ENCODE measurements at regions not wholly inside any gene's neighbourhood (a gene's known extent, or its start where the extent isn't known, plus 50 kb on each side); places are given as distances from the start of the nearest gene placed in this dataset.

DNA sequence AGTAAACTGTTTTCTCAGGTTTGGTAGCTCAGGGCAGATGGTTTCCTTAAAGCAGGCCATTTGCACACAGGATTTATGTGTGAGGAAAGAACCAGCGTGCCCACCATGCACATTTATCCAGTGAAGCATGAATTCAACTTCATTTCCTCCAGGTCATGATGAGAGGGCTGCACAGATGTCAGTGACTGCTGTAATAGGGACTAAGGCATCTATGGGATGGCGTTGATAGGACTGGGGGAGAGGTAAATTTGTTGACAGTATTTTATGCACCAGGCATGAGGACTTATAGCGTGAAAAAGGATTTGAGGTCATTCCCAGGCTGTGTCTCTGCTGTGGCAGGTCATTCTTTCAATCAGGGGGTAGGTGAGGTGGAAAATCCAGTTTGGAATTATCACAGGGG lies 302.9 kb downstream of the XPNPEP1 start:
- TF ChIP-seq POLR2A (IDR thresholded peaks at IDR 0.05): no peak
- TF ChIP-seq, protein P1, sequence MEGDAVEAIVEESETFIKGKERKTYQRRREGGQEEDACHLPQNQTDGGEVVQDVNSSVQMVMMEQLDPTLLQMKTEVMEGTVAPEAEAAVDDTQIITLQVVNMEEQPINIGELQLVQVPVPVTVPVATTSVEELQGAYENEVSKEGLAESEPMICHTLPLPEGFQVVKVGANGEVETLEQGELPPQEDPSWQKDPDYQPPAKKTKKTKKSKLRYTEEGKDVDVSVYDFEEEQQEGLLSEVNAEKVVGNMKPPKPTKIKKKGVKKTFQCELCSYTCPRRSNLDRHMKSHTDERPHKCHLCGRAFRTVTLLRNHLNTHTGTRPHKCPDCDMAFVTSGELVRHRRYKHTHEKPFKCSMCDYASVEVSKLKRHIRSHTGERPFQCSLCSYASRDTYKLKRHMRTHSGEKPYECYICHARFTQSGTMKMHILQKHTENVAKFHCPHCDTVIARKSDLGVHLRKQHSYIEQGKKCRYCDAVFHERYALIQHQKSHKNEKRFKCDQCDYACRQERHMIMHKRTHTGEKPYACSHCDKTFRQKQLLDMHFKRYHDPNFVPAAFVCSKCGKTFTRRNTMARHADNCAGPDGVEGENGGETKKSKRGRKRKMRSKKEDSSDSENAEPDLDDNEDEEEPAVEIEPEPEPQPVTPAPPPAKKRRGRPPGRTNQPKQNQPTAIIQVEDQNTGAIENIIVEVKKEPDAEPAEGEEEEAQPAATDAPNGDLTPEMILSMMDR (IDR thresholded peaks at IDR 0.05): no peak

All from uterus (tissue), 2 donors.